Hepatocyte (in vitro differentiated cells): ENCODE measurements at regions not wholly inside any gene's neighbourhood (a gene's known extent, or its start where the extent isn't known, plus 50 kb on each side); places are given as distances from the start of the nearest gene placed in this dataset.

Experiments
- DNase-seq: peaks from one replicate; pipeline ENCODE4 v3.0.0-alpha.2; 2016; ENCODE audit warnings: low spot score
- H2AFZ ChIP-seq: fragments of 200-600 bp; sonication (generic); 2 replicates; pipeline ENCODE4 v1.6.0; 2016; ENCODE audit warnings: antibody characterized with exemption, mild to moderate bottlenecking
- H3K27ac ChIP-seq: fragments of 200-600 bp; sonication (generic); 2 replicates; pipeline ENCODE4 v1.5.1; 2016; ENCODE audit warnings: mild to moderate bottlenecking
- H3K27me3 ChIP-seq: fragments of 200-600 bp; sonication (generic); 2 replicates; pipeline ENCODE4 v1.6.1; 2016
- H3K36me3 ChIP-seq: fragments of 200-600 bp; sonication (generic); replicated peaks from 2 replicates; pipeline ENCODE4 v1.5.1; 2016; ENCODE audit warnings: low read depth; ENCODE audit not compliant: insufficient read depth
- H3K4me1 ChIP-seq: fragments of 200-600 bp; sonication (generic); 2 replicates; pipeline ENCODE4 v1.5.1; 2016; ENCODE audit warnings: mild to moderate bottlenecking, moderate library complexity; ENCODE audit not compliant: insufficient read depth
- H3K4me2 ChIP-seq: fragments of 200-600 bp; sonication (generic); 2 replicates; pipeline ENCODE4 v1.6.0; 2016
- H3K4me3 ChIP-seq: fragments of 200-600 bp; sonication (generic); 2 replicates; pipeline ENCODE4 v1.5.1; 2016; ENCODE audit warnings: mild to moderate bottlenecking
- H3K79me2 ChIP-seq: fragments of 200-600 bp; sonication (generic); 2 replicates; pipeline ENCODE4 v1.6.0; 2017; ENCODE audit warnings: mild to moderate bottlenecking
- H3K9me2 ChIP-seq: fragments of 200-600 bp; sonication (generic); replicated peaks from 2 replicates; pipeline ENCODE4 v1.6.0; 2017; ENCODE audit warnings: mild to moderate bottlenecking; ENCODE audit not compliant: insufficient read depth
- H3K9me3 ChIP-seq: fragments of 200-600 bp; sonication (generic); 2 replicates; pipeline ENCODE4 v1.5.1; 2016; ENCODE audit warnings: low read depth, mild to moderate bottlenecking
- H4K20me1 ChIP-seq: fragments of 200-600 bp; sonication (generic); 2 replicates; pipeline ENCODE4 v1.6.0; 2016; ENCODE audit warnings: mild to moderate bottlenecking; ENCODE audit not compliant: insufficient read depth, poor library complexity, severe bottlenecking
- EZH2 ChIP-seq: fragments of 200-600 bp; sonication (generic); IDR thresholded peaks from 2 replicates; pipeline ENCODE4 v1.6.1; 2016; ENCODE audit warnings: antibody characterized with exemption, mild to moderate bottlenecking, borderline replicate concordance
- EZH2phosphoT487 ChIP-seq: fragments of 200-600 bp; sonication (generic); IDR thresholded peaks from one replicate; pipeline ENCODE4 v1.6.1; 2018; ENCODE audit warnings: antibody characterized with exemption, mild to moderate bottlenecking, low read depth, moderate library complexity; ENCODE audit not compliant: unreplicated experiment, severe bottlenecking
- WGBS: methylation state at CpG from one replicate; pipeline ENCODE4 v1.1.6; 2016; ENCODE audit warnings: low lambda C conversion rate; ENCODE audit errors: missing lambda C conversion rate; 5-methylcytosine and 5-hydroxymethylcytosine counted together
- TF ChIP-seq, protein P1 (sequence below): fragments of 200-600 bp; sonication (generic); IDR thresholded peaks from 2 replicates; pipeline ENCODE4 v1.5.1; 2016; ENCODE audit warnings: antibody characterized with exemption, mild to moderate bottlenecking; ENCODE audit not compliant: poor library complexity

DNA sequence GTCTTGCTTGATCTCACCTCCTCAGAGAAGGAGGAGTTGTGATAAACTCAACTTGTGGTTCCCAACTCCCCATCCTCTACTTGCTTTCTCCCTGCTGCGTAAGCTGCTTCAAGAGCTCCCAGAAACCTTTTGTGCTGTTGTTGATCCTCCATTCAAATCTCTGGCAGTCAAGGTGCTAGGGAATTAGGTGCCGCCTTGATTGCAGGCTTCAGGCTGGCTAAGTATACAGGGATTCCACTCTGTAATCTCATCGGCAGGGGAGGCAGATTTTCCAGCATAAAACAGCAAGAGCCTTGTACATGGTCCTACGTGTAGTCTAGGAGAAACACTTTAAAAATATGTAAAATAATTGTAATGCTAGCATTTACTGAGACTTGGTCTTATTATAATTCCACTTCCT, 116.2 kb upstream of the DDX18 start:
- Histone ChIP-seq H3K4me3 (no peak overlapping the region), H3K9me3 (no peaks in the 10 kb centered on the region), H3K4me2 (no peak overlapping the region), H3K79me2 (no peaks in the 10 kb centered on the region), H3K27me3 (no peaks in the 10 kb centered on the region), H3K9me2 (no peaks in the 10 kb centered on the region), H3K4me1 (no peaks in the 10 kb centered on the region), H2AFZ (no peak overlapping the region), H4K20me1 (no peaks in the 10 kb centered on the region), H3K36me3 (no peaks in the 10 kb centered on the region), H3K27ac (no peak overlapping the region)
- WGBS = 82% methylated on average over 4 of the region's 4 CpGs
- TF ChIP-seq EZH2phosphoT487 (no peak), EZH2 (no peak)
- TF ChIP-seq, protein P1, sequence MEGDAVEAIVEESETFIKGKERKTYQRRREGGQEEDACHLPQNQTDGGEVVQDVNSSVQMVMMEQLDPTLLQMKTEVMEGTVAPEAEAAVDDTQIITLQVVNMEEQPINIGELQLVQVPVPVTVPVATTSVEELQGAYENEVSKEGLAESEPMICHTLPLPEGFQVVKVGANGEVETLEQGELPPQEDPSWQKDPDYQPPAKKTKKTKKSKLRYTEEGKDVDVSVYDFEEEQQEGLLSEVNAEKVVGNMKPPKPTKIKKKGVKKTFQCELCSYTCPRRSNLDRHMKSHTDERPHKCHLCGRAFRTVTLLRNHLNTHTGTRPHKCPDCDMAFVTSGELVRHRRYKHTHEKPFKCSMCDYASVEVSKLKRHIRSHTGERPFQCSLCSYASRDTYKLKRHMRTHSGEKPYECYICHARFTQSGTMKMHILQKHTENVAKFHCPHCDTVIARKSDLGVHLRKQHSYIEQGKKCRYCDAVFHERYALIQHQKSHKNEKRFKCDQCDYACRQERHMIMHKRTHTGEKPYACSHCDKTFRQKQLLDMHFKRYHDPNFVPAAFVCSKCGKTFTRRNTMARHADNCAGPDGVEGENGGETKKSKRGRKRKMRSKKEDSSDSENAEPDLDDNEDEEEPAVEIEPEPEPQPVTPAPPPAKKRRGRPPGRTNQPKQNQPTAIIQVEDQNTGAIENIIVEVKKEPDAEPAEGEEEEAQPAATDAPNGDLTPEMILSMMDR = no peak
- DNase-seq = no peak

DNA sequence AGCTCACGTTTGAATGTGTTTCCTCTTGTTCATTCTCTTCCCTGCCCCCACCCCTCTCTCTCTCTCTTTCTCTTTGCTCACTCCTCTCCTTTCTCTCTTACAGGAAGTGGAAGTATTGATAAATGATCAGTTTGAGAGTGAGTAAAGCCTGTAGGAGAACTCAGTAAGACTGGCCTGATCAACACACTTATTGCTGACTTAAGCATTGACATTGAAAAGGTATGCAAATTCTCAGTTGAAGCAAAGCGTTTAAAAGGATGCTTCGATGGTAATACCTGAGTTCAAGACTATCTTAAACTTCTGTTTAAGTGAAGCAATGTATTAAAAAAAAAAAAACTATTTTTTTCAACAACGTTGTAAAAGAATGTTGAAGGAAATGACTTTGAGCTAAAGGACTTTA, 115.7 kb upstream of the DDX18 start:
- Histone ChIP-seq H3K9me3 (no peaks in the 10 kb centered on the region), H3K79me2 (no peaks in the 10 kb centered on the region), H3K36me3 (no peaks in the 10 kb centered on the region), H3K4me2 (no peak overlapping the region), H3K9me2 (no peaks in the 10 kb centered on the region), H3K4me3 (no peak overlapping the region), H4K20me1 (no peaks in the 10 kb centered on the region), H3K27me3 (no peaks in the 10 kb centered on the region), H2AFZ (no peak overlapping the region), H3K4me1 (no peaks in the 10 kb centered on the region), H3K27ac (no peak overlapping the region)
- no peak for DNase-seq
- TF ChIP-seq, protein P1 = no peak
- TF ChIP-seq EZH2phosphoT487 = no peak
- TF ChIP-seq EZH2 = no peak
- 81% methylated on average over 4 of the region's 4 CpGs for WGBS

DNA sequence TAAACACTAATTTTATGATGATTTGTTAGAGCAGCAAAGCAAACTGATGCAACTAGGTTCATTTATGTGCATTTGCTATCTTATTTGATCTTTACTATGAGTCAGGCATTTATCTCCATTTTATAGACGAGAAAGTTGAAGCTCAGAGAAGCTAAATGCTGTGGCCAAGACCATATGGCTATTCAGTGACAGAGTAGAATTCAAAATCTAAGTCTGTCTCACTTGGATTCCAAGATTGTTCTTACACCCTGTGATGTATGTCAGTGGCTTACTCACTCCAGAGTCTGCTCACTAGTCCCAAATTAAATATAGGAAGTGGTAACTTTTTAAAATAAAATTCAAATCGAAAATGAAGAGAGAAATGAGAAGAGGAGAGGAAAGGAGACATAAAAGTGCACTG, 114.0 kb upstream of the DDX18 start:
- Histone ChIP-seq H4K20me1 (no peaks in the 10 kb centered on the region), H3K4me2 (no peak overlapping the region), H2AFZ (no peak overlapping the region), H3K9me2 (no peaks in the 10 kb centered on the region), H3K36me3 (no peaks in the 10 kb centered on the region), H3K9me3 (no peaks in the 10 kb centered on the region), H3K79me2 (no peaks in the 10 kb centered on the region), H3K27ac (peak overlapping the region; percentile 33), H3K4me3 (no peak overlapping the region), H3K27me3 (no peaks in the 10 kb centered on the region), H3K4me1 (no peaks in the 10 kb centered on the region)
- WGBS = 38% methylated on average over 2 of the region's 2 CpGs
- no peak for TF ChIP-seq EZH2phosphoT487
- no peak for TF ChIP-seq EZH2
- TF ChIP-seq, protein P1 = no peak
- DNase-seq = no peak

DNA sequence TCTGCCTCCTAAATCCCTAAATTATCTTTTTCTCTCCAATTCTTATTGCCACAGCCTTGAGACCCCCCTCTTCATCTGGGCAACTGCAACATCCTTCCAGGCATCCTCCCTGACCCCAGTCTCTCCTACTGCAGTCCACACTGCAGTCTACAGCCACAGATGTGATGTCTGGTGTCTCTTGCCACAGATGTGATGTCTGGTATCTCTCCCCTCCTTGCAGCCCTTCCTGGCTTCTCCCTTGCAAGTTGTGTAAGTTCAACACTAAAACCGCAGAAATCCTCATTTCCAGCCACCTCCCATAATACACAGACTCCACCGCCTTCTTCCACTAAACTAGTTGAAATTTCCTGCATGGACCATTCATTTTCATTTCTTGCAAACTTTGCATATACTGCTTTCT, 113.1 kb upstream of the DDX18 start:
- H3K27ac ChIP-seq = no peak overlapping the region
- no peak overlapping the region for H3K4me3 ChIP-seq
- no peaks in the 10 kb centered on the region for H3K36me3 ChIP-seq
- H2AFZ ChIP-seq = no peak overlapping the region
- H3K9me3 ChIP-seq = no peaks in the 10 kb centered on the region
- H3K79me2 ChIP-seq = no peaks in the 10 kb centered on the region
- no peak overlapping the region for H3K4me2 ChIP-seq
- no peaks in the 10 kb centered on the region for H3K27me3 ChIP-seq
- 91% methylated on average over 2 of the region's 2 CpGs for WGBS
- DNase-seq = no peak
- H4K20me1 ChIP-seq = no peaks in the 10 kb centered on the region
- H3K9me2 ChIP-seq = no peaks in the 10 kb centered on the region
- H3K4me1 ChIP-seq = no peaks in the 10 kb centered on the region
- TF ChIP-seq, protein P1 = no peak
- no peak for TF ChIP-seq EZH2phosphoT487
- TF ChIP-seq EZH2 = no peak
